IMR-90 (cell line): ENCODE measurements at regions not wholly inside any gene's neighbourhood (a gene's known extent, or its start where the extent isn't known, plus 50 kb on each side); places are given as distances from the start of the nearest gene placed in this dataset.

Experiments
- ATAC-seq: fragments of 200-7000 bp; cut with Tn5 transposase; 2 replicates; pipeline ENCODE4 v1.9.1; 2020; ENCODE audit warnings: low read depth, mild to moderate bottlenecking, moderate library complexity
- BruUV-seq: library from RNA; stranded (reverse); fragments of 400-500 nt; replicated peaks from 2 replicates; lab custom pipeline; 2021; lab: Mats Ljungman, UMichigan
- CTCF ChIA-PET: fragments of 300-600 bp; formaldehyde crosslinking; extraction: SDS; loops from one replicate; lab custom pipeline; 2021; ENCODE audit warnings: antibody characterized with exemption; lab: Yijun Ruan, JAX
- POLR2A ChIA-PET: fragments of 300-600 bp; sonication (Branson Sonifier 250); formaldehyde crosslinking; loops from one replicate; lab custom pipeline; 2022; ENCODE audit warnings: antibody characterized with exemption; ENCODE audit not compliant: unreplicated experiment; lab: Charles Lee
- DNase-seq: peaks from one replicate; pipeline ENCODE4 v3.0.0; 2013
- H2AFZ ChIP-seq: replicated peaks from 2 replicates; pipeline ENCODE3; 2013; ENCODE audit warnings: low read length, mild to moderate bottlenecking; ENCODE audit not compliant: poor library complexity
- H2AK5ac ChIP-seq: 2 replicates; pipeline ENCODE4 v1.6.1; 2013; ENCODE audit warnings: low read depth, low read length, inconsistent platforms
- H2AK9ac ChIP-seq: replicated peaks from 2 replicates; pipeline ENCODE3; 2013; ENCODE audit warnings: mild to moderate bottlenecking, low read depth, low read length, moderate library complexity; ENCODE audit not compliant: poor library complexity
- H2BK120ac ChIP-seq: 2 replicates; pipeline ENCODE4 v1.6.1; 2013; ENCODE audit warnings: low read depth, low read length, inconsistent platforms
- H2BK15ac ChIP-seq: 3 replicates; pipeline ENCODE4 v1.6.1; 2013; ENCODE audit warnings: low read depth, low read length, inconsistent platforms
- H2BK20ac ChIP-seq: 2 replicates; pipeline ENCODE4 v1.6.1; 2013; ENCODE audit warnings: low read depth, mild to moderate bottlenecking, inconsistent platforms, low read length, moderate library complexity
- H2BK5ac ChIP-seq: 2 replicates; pipeline ENCODE4 v1.6.1; 2013; ENCODE audit warnings: mild to moderate bottlenecking, low read depth, low read length, inconsistent platforms; ENCODE audit not compliant: poor library complexity, severe bottlenecking
- H3K14ac ChIP-seq: replicated peaks from 2 replicates; pipeline ENCODE4 v1.6.1; 2013; ENCODE audit warnings: low read depth, low read length, inconsistent platforms
- H3K18ac ChIP-seq: 2 replicates; pipeline ENCODE4 v1.6.1; 2013; ENCODE audit warnings: low read depth, low read length, control low read depth
- H3K23ac ChIP-seq: 2 replicates; pipeline ENCODE4 v1.6.1; 2013; ENCODE audit warnings: low read depth, low read length, inconsistent platforms
- H3K27ac ChIP-seq: 2 replicates; pipeline ENCODE4 v1.5.1; 2013; ENCODE audit warnings: mild to moderate bottlenecking, control low read depth, low read length; ENCODE audit not compliant: insufficient read depth
- H3K27me3 ChIP-seq: 2 replicates; pipeline ENCODE4 v1.6.1; 2013; ENCODE audit warnings: low read length; ENCODE audit not compliant: control insufficient read depth, insufficient read depth
- H3K36me3 ChIP-seq: 2 replicates; pipeline ENCODE4 v1.6.1; 2013; ENCODE audit warnings: low read length, mixed read lengths; ENCODE audit not compliant: control insufficient read depth, insufficient read depth
- H3K4ac ChIP-seq: 2 replicates; pipeline ENCODE4 v1.6.1; 2013; ENCODE audit warnings: low read depth, low read length, inconsistent platforms
- H3K4me1 ChIP-seq: 2 replicates; pipeline ENCODE4 v1.6.1; 2013; ENCODE audit warnings: low read length, mixed read lengths; ENCODE audit not compliant: control insufficient read depth, insufficient read depth
- H3K4me2 ChIP-seq: 2 replicates; pipeline ENCODE4 v1.6.1; 2013; ENCODE audit warnings: low read depth, mild to moderate bottlenecking, control low read depth, low read length, moderate library complexity
- H3K4me3 ChIP-seq: 2 replicates; pipeline ENCODE4 v1.5.1; 2013; ENCODE audit warnings: low read depth, mild to moderate bottlenecking, control low read depth, low read length, moderate library complexity; ENCODE audit not compliant: insufficient read depth
- H3K56ac ChIP-seq: 2 replicates; pipeline ENCODE4 v1.6.1; 2013; ENCODE audit warnings: low read length, inconsistent platforms; ENCODE audit not compliant: insufficient read depth; ENCODE audit errors: extremely low read depth
- H3K79me1 ChIP-seq, 2 experiments: 2 replicates each; pipeline ENCODE4 v1.6.1; 2013; ENCODE audit warnings: low read length in 2 of 2, inconsistent platforms in 1 of 2, low read depth in 1 of 2
- H3K9ac ChIP-seq: 2 replicates; pipeline ENCODE4 v1.6.1; 2013; ENCODE audit warnings: low read depth, low read length, control low read depth
- H3K9me1 ChIP-seq: 2 replicates; pipeline ENCODE4 v1.6.1; 2013; ENCODE audit warnings: low read length, inconsistent platforms; ENCODE audit not compliant: insufficient read depth
- H3K9me3 ChIP-seq: 2 replicates; pipeline ENCODE4 v1.6.1; 2013; ENCODE audit warnings: low read length; ENCODE audit not compliant: control insufficient read depth, insufficient read depth
- H4K20me1 ChIP-seq: 2 replicates; pipeline ENCODE4 v1.6.1; 2013; ENCODE audit warnings: low read length, inconsistent platforms; ENCODE audit not compliant: insufficient read depth
- H4K5ac ChIP-seq: 2 replicates; pipeline ENCODE4 v1.6.1; 2013; ENCODE audit warnings: mild to moderate bottlenecking, low read depth, low read length, control low read depth
- H4K8ac ChIP-seq, 2 experiments: 2 replicates each; pipeline ENCODE4 v1.6.1; 2013; ENCODE audit warnings: low read depth in 2 of 2, low read length in 2 of 2, control low read depth in 1 of 2, inconsistent platforms in 1 of 2
- H4K91ac ChIP-seq: 2 replicates; pipeline ENCODE4 v1.6.1; 2013; ENCODE audit warnings: low read depth, low read length, inconsistent platforms; ENCODE audit not compliant: insufficient read depth
- BHLHE40 ChIP-seq: fragments of 150-350 bp; IDR thresholded peaks from 2 replicates; pipeline ENCODE4 v1.6.1; 2016; ENCODE audit warnings: mild to moderate bottlenecking, low read depth, low read length
- ELK1 ChIP-seq: fragments of 150-350 bp; IDR thresholded peaks from 2 replicates; pipeline ENCODE4 v1.6.1; 2016; ENCODE audit warnings: low read depth, mild to moderate bottlenecking, low read length, moderate library complexity, borderline replicate concordance
- FOS ChIP-seq: fragments of 150-350 bp; IDR thresholded peaks from 2 replicates; pipeline ENCODE4 v1.6.1; 2016; ENCODE audit warnings: low read depth, low read length
- MAFK ChIP-seq: IDR thresholded peaks from 2 replicates; pipeline ENCODE4 v1.6.1; 2012; ENCODE audit warnings: low read depth, low read length, improper control_type of control experiment
- MAZ ChIP-seq: IDR thresholded peaks from 2 replicates; pipeline ENCODE4 v1.6.1; 2012; ENCODE audit warnings: low read depth, mild to moderate bottlenecking, low read length, improper control_type of control experiment, moderate library complexity, borderline replicate concordance
- POLR2A ChIP-seq: IDR thresholded peaks from 2 replicates; pipeline ENCODE4 v1.6.1; 2012; ENCODE audit warnings: mild to moderate bottlenecking, low read depth, low read length
- RAD21 ChIP-seq: IDR thresholded peaks from 2 replicates; pipeline ENCODE4 v1.6.1; 2012; ENCODE audit warnings: low read length, improper control_type of control experiment
- RCOR1 ChIP-seq: IDR thresholded peaks from 2 replicates; pipeline ENCODE4 v1.6.1; 2012; ENCODE audit warnings: mild to moderate bottlenecking, low read length, improper control_type of control experiment; ENCODE audit not compliant: insufficient replicate concordance
- SMC3 ChIP-seq: fragments of 150-350 bp; IDR thresholded peaks from 2 replicates; pipeline ENCODE4 v1.6.1; 2016; ENCODE audit warnings: low read depth, mild to moderate bottlenecking, antibody characterized with exemption, low read length, moderate library complexity
- WGBS, 2 experiments: methylation state at CpG; one replicate each; pipeline versions ENCODE4 v1.1.5 to v1.1.7; 2013; ENCODE audit warnings: missing lambda C conversion rate in 2 of 2; ENCODE audit not compliant: insufficient read length in 1 of 2; ENCODE audit errors: extremely low coverage in 2 of 2; 5-methylcytosine and 5-hydroxymethylcytosine counted together
- dilution Hi-C: fragments of 300-500 bp; cut with HindIII; formaldehyde crosslinking; loops from one replicate; pipeline ENCODE4 v1.14.3; 2018; ENCODE audit warnings: low sequenced_read_pairs; ENCODE audit not compliant: unreplicated experiment
- in situ Hi-C: fragments of 300-500 bp; cut with MboI; formaldehyde crosslinking; loops from 3 replicates; pipeline ENCODE4 v1.14.3; 2019; ENCODE audit warnings: low sequenced_read_pairs, inconsistent platforms, mixed read lengths
- intact Hi-C: fragments of 100-400 bp; cut with micrococcal nuclease; formaldehyde crosslinking; loops from 2 replicates; pipeline ENCODE4 v1.10.0; 2022
- TF ChIP-seq, protein P1 (sequence below): conservative IDR thresholded peaks from 2 replicates; pipeline ENCODE4 v1.5.1; 2012; ENCODE audit warnings: mild to moderate bottlenecking, low read depth, low read length, improper control_type of control experiment

DNA sequence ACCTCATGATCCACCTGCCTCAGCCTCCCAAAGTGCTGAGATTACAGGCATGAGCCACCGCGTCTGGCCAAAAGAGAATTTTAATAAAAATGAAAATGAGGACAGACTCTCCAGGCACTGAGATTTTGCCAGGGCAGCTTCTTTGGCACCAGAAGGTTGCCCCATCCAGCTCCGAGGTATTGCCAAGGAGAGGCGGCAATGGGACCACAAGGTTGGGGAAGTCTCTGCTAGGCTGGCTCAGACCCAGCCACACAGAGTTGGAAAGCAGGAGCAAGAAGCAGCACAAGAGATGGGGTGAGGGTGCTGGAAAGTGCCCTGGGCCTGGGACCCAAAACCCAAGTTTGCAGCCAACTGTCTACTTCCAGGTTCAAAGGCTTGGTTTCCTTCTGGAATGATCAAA lies 200.9 kb downstream of the HHIPL2 start:
- POLR2A ChIA-PET, result no interaction called here
- Histone ChIP-seq H2BK5ac (no peak overlapping the region), H3K14ac (no peak overlapping the region), H2BK20ac (no peak overlapping the region), H3K79me1 (no peaks in the 10 kb centered on the region), H4K5ac (no peak overlapping the region), H4K20me1 (no peaks in the 10 kb centered on the region), H3K9ac (no peak overlapping the region), H2AFZ (no peak overlapping the region), H3K4me1 (no peaks in the 10 kb centered on the region), H2BK120ac (no peak overlapping the region), H3K4me3 (no peak overlapping the region), H3K9me3 (no peaks in the 10 kb centered on the region), H4K8ac (no peak overlapping the region), H3K27me3 (no peaks in the 10 kb centered on the region), H2BK15ac (no peak overlapping the region), H2AK9ac (no peak overlapping the region), H3K56ac (no peak overlapping the region), H3K4me2 (no peak overlapping the region), H4K91ac (no peak overlapping the region), H3K18ac (no peak overlapping the region), H3K4ac (no peak overlapping the region), H3K36me3 (no peaks in the 10 kb centered on the region), H3K27ac (no peak overlapping the region), H2AK5ac (no peak overlapping the region), H3K23ac (no peak overlapping the region), H3K9me1 (no peaks in the 10 kb centered on the region)
- DNase-seq (no peak), ATAC-seq (no peak)
- no CpG with 5 or more reads among the region's 4 CpGs for WGBS, 2 experiments
- in situ Hi-C loops (no loop called here), intact Hi-C loops (no loop called here), dilution Hi-C loops (no loop called here)
- no TSS peak for BruUV-seq
- TF ChIP-seq POLR2A, result no peak
- no peak for TF ChIP-seq ELK1
- TF ChIP-seq, protein P1, sequence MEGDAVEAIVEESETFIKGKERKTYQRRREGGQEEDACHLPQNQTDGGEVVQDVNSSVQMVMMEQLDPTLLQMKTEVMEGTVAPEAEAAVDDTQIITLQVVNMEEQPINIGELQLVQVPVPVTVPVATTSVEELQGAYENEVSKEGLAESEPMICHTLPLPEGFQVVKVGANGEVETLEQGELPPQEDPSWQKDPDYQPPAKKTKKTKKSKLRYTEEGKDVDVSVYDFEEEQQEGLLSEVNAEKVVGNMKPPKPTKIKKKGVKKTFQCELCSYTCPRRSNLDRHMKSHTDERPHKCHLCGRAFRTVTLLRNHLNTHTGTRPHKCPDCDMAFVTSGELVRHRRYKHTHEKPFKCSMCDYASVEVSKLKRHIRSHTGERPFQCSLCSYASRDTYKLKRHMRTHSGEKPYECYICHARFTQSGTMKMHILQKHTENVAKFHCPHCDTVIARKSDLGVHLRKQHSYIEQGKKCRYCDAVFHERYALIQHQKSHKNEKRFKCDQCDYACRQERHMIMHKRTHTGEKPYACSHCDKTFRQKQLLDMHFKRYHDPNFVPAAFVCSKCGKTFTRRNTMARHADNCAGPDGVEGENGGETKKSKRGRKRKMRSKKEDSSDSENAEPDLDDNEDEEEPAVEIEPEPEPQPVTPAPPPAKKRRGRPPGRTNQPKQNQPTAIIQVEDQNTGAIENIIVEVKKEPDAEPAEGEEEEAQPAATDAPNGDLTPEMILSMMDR, result no peak
- TF ChIP-seq BHLHE40, result no peak
- no peak for TF ChIP-seq RCOR1
- TF ChIP-seq FOS, result no peak
- no peak for TF ChIP-seq MAZ
- no peak for TF ChIP-seq MAFK
- TF ChIP-seq SMC3, result no peak
- no peak for TF ChIP-seq RAD21
- CTCF ChIA-PET, result no interaction called here
